ENCODE measurements at regions not wholly inside any gene's neighbourhood (a gene's known extent, or its start where the extent isn't known, plus 50 kb on each side); places are given as distances from the start of the nearest gene placed in this dataset.

DNA sequence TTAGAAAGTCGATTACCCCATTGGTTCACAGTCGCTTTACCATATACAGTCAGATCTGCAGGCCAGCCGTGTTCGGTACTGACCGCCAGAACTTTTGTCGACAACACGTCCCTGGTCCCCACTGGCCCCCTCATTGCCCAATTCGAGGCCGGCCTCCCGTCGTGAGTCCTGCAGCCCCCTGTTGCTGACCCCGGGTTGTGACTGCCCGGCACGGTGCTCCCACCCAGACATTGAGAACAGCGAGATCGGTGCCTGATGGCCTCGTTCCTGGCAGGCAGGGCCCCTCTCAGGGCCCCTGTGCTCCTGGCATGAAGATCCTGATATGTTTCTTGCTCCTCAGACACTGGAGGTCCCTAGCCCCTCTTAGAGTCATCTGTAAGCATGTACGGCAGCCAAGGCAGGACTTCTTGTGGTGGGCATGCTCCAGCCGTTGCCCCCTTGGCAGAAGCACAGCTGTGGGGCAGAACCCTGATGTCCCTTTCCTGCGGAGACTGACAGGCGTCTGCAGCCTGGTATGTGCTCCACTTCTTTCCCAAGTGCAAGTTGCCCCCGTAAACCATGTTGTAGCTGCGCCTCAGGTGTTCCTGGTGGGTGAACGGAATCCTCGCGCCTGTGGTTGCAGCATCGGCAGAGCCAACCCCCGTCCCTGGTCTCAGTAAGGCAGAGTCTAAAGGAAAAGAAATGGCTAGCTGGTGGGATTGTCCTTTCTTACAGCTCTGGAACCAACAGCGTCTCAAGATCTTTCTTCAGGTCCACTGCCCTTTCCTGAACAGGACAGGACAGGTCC lies 123.2 kb upstream of the SPACA7 start (continued):
- TF ChIP-seq NANOG (IDR thresholded peaks at IDR 0.05; ENCODE audit: insufficient read depth, low read depth, low read length, poor library complexity, severe bottlenecking) (no peak), YY1 (IDR thresholded peaks at IDR 0.05; ENCODE audit: low read depth, low read length) (no peak), BCL11A (IDR thresholded peaks at IDR 0.05; ENCODE audit: low read depth in 2 of 2, low read length in 2 of 2) (no peak), GTF2F1 (IDR thresholded peaks at IDR 0.05; ENCODE audit: borderline replicate concordance, low read depth, low read length) (no peak), SRF (IDR thresholded peaks at IDR 0.05; ENCODE audit: low read depth, low read length) (no peak), SIN3A (conservative IDR thresholded peaks at IDR 0.05 in 1 of 2, IDR thresholded peaks at IDR 0.05 in 1 of 2; ENCODE audit: low read depth in 1 of 2, low read length in 2 of 2) (no peak)
- TF ChIP-seq, protein P1, sequence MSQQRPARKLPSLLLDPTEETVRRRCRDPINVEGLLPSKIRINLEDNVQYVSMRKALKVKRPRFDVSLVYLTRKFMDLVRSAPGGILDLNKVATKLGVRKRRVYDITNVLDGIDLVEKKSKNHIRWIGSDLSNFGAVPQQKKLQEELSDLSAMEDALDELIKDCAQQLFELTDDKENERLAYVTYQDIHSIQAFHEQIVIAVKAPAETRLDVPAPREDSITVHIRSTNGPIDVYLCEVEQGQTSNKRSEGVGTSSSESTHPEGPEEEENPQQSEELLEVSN (IDR thresholded peaks at IDR 0.05) = no peak
